IMR-90 (cell line): ENCODE measurements at regions not wholly inside any gene's neighbourhood (a gene's known extent, or its start where the extent isn't known, plus 50 kb on each side); places are given as distances from the start of the nearest gene placed in this dataset.

ENCODE experiments used
- ATAC-seq: fragments of 200-7000 bp; cut with Tn5 transposase; 2 replicates; pipeline ENCODE4 v1.9.1; 2020; ENCODE audit warnings: low read depth, mild to moderate bottlenecking, moderate library complexity
- BruUV-seq: library from RNA; stranded (reverse); fragments of 400-500 nt; replicated peaks from 2 replicates; lab custom pipeline; 2021; lab: Mats Ljungman, UMichigan
- CTCF ChIA-PET: fragments of 300-600 bp; formaldehyde crosslinking; extraction: SDS; loops from one replicate; lab custom pipeline; 2021; ENCODE audit warnings: antibody characterized with exemption; lab: Yijun Ruan, JAX
- POLR2A ChIA-PET: fragments of 300-600 bp; sonication (Branson Sonifier 250); formaldehyde crosslinking; loops from one replicate; lab custom pipeline; 2022; ENCODE audit warnings: antibody characterized with exemption; ENCODE audit not compliant: unreplicated experiment; lab: Charles Lee
- DNase-seq: peaks from one replicate; pipeline ENCODE4 v3.0.0; 2013
- H2AFZ ChIP-seq: replicated peaks from 2 replicates; pipeline ENCODE3; 2013; ENCODE audit warnings: low read length, mild to moderate bottlenecking; ENCODE audit not compliant: poor library complexity
- H2AK5ac ChIP-seq: 2 replicates; pipeline ENCODE4 v1.6.1; 2013; ENCODE audit warnings: low read depth, low read length, inconsistent platforms
- H2AK9ac ChIP-seq: replicated peaks from 2 replicates; pipeline ENCODE3; 2013; ENCODE audit warnings: mild to moderate bottlenecking, low read depth, low read length, moderate library complexity; ENCODE audit not compliant: poor library complexity
- H2BK120ac ChIP-seq: 2 replicates; pipeline ENCODE4 v1.6.1; 2013; ENCODE audit warnings: low read depth, low read length, inconsistent platforms
- H2BK15ac ChIP-seq: 3 replicates; pipeline ENCODE4 v1.6.1; 2013; ENCODE audit warnings: low read depth, low read length, inconsistent platforms
- H2BK20ac ChIP-seq: 2 replicates; pipeline ENCODE4 v1.6.1; 2013; ENCODE audit warnings: low read depth, mild to moderate bottlenecking, inconsistent platforms, low read length, moderate library complexity
- H2BK5ac ChIP-seq: 2 replicates; pipeline ENCODE4 v1.6.1; 2013; ENCODE audit warnings: mild to moderate bottlenecking, low read depth, low read length, inconsistent platforms; ENCODE audit not compliant: poor library complexity, severe bottlenecking
- H3K14ac ChIP-seq: replicated peaks from 2 replicates; pipeline ENCODE4 v1.6.1; 2013; ENCODE audit warnings: low read depth, low read length, inconsistent platforms
- H3K18ac ChIP-seq: 2 replicates; pipeline ENCODE4 v1.6.1; 2013; ENCODE audit warnings: low read depth, low read length, control low read depth
- H3K23ac ChIP-seq: 2 replicates; pipeline ENCODE4 v1.6.1; 2013; ENCODE audit warnings: low read depth, low read length, inconsistent platforms
- H3K27ac ChIP-seq: 2 replicates; pipeline ENCODE4 v1.5.1; 2013; ENCODE audit warnings: mild to moderate bottlenecking, control low read depth, low read length; ENCODE audit not compliant: insufficient read depth
- H3K27me3 ChIP-seq: 2 replicates; pipeline ENCODE4 v1.6.1; 2013; ENCODE audit warnings: low read length; ENCODE audit not compliant: control insufficient read depth, insufficient read depth
- H3K36me3 ChIP-seq: 2 replicates; pipeline ENCODE4 v1.6.1; 2013; ENCODE audit warnings: low read length, mixed read lengths; ENCODE audit not compliant: control insufficient read depth, insufficient read depth
- H3K4ac ChIP-seq: 2 replicates; pipeline ENCODE4 v1.6.1; 2013; ENCODE audit warnings: low read depth, low read length, inconsistent platforms
- H3K4me1 ChIP-seq: 2 replicates; pipeline ENCODE4 v1.6.1; 2013; ENCODE audit warnings: low read length, mixed read lengths; ENCODE audit not compliant: control insufficient read depth, insufficient read depth
- H3K4me2 ChIP-seq: 2 replicates; pipeline ENCODE4 v1.6.1; 2013; ENCODE audit warnings: low read depth, mild to moderate bottlenecking, control low read depth, low read length, moderate library complexity
- H3K4me3 ChIP-seq: 2 replicates; pipeline ENCODE4 v1.5.1; 2013; ENCODE audit warnings: low read depth, mild to moderate bottlenecking, control low read depth, low read length, moderate library complexity; ENCODE audit not compliant: insufficient read depth
- H3K56ac ChIP-seq: 2 replicates; pipeline ENCODE4 v1.6.1; 2013; ENCODE audit warnings: low read length, inconsistent platforms; ENCODE audit not compliant: insufficient read depth; ENCODE audit errors: extremely low read depth
- H3K79me1 ChIP-seq, 2 experiments: 2 replicates each; pipeline ENCODE4 v1.6.1; 2013; ENCODE audit warnings: low read length in 2 of 2, inconsistent platforms in 1 of 2, low read depth in 1 of 2
- H3K9ac ChIP-seq: 2 replicates; pipeline ENCODE4 v1.6.1; 2013; ENCODE audit warnings: low read depth, low read length, control low read depth
- H3K9me1 ChIP-seq: 2 replicates; pipeline ENCODE4 v1.6.1; 2013; ENCODE audit warnings: low read length, inconsistent platforms; ENCODE audit not compliant: insufficient read depth
- H3K9me3 ChIP-seq: 2 replicates; pipeline ENCODE4 v1.6.1; 2013; ENCODE audit warnings: low read length; ENCODE audit not compliant: control insufficient read depth, insufficient read depth
- H4K20me1 ChIP-seq: 2 replicates; pipeline ENCODE4 v1.6.1; 2013; ENCODE audit warnings: low read length, inconsistent platforms; ENCODE audit not compliant: insufficient read depth
- H4K5ac ChIP-seq: 2 replicates; pipeline ENCODE4 v1.6.1; 2013; ENCODE audit warnings: mild to moderate bottlenecking, low read depth, low read length, control low read depth
- H4K8ac ChIP-seq, 2 experiments: 2 replicates each; pipeline ENCODE4 v1.6.1; 2013; ENCODE audit warnings: low read depth in 2 of 2, low read length in 2 of 2, control low read depth in 1 of 2, inconsistent platforms in 1 of 2
- H4K91ac ChIP-seq: 2 replicates; pipeline ENCODE4 v1.6.1; 2013; ENCODE audit warnings: low read depth, low read length, inconsistent platforms; ENCODE audit not compliant: insufficient read depth
- BHLHE40 ChIP-seq: fragments of 150-350 bp; IDR thresholded peaks from 2 replicates; pipeline ENCODE4 v1.6.1; 2016; ENCODE audit warnings: mild to moderate bottlenecking, low read depth, low read length
- CHD1 ChIP-seq: IDR thresholded peaks from 2 replicates; pipeline ENCODE4 v1.6.1; 2012; ENCODE audit warnings: low read depth, low read length, improper control_type of control experiment
- ELK1 ChIP-seq: fragments of 150-350 bp; IDR thresholded peaks from 2 replicates; pipeline ENCODE4 v1.6.1; 2016; ENCODE audit warnings: low read depth, mild to moderate bottlenecking, low read length, moderate library complexity, borderline replicate concordance
- MAZ ChIP-seq: IDR thresholded peaks from 2 replicates; pipeline ENCODE4 v1.6.1; 2012; ENCODE audit warnings: low read depth, mild to moderate bottlenecking, low read length, improper control_type of control experiment, moderate library complexity, borderline replicate concordance
- MXI1 ChIP-seq: IDR thresholded peaks from 2 replicates; pipeline ENCODE4 v1.6.1; 2012; ENCODE audit warnings: low read depth, mild to moderate bottlenecking, low read length, moderate library complexity, borderline replicate concordance
- RAD21 ChIP-seq: IDR thresholded peaks from 2 replicates; pipeline ENCODE4 v1.6.1; 2012; ENCODE audit warnings: low read length, improper control_type of control experiment
- RCOR1 ChIP-seq: IDR thresholded peaks from 2 replicates; pipeline ENCODE4 v1.6.1; 2012; ENCODE audit warnings: mild to moderate bottlenecking, low read length, improper control_type of control experiment; ENCODE audit not compliant: insufficient replicate concordance
- RFX5 ChIP-seq: IDR thresholded peaks from 2 replicates; pipeline ENCODE4 v1.8.0; 2012; ENCODE audit warnings: low read depth, mild to moderate bottlenecking, low read length, moderate library complexity
- SMC3 ChIP-seq: fragments of 150-350 bp; IDR thresholded peaks from 2 replicates; pipeline ENCODE4 v1.6.1; 2016; ENCODE audit warnings: low read depth, mild to moderate bottlenecking, antibody characterized with exemption, low read length, moderate library complexity
- dilution Hi-C: fragments of 300-500 bp; cut with HindIII; formaldehyde crosslinking; loops from one replicate; pipeline ENCODE4 v1.14.3; 2018; ENCODE audit warnings: low sequenced_read_pairs; ENCODE audit not compliant: unreplicated experiment
- in situ Hi-C: fragments of 300-500 bp; cut with MboI; formaldehyde crosslinking; loops from 3 replicates; pipeline ENCODE4 v1.14.3; 2019; ENCODE audit warnings: low sequenced_read_pairs, inconsistent platforms, mixed read lengths
- intact Hi-C: fragments of 100-400 bp; cut with micrococcal nuclease; formaldehyde crosslinking; loops from 2 replicates; pipeline ENCODE4 v1.10.0; 2022
- TF ChIP-seq, protein P1 (sequence below): conservative IDR thresholded peaks from 2 replicates; pipeline ENCODE4 v1.5.1; 2012; ENCODE audit warnings: mild to moderate bottlenecking, low read depth, low read length, improper control_type of control experiment

GRCh38 chr1:105558023-105558422 lies 1498.5 kb upstream of the PRMT6 start:
- BruUV-seq: no TSS peak
- no peak overlapping the region for H2BK5ac ChIP-seq
- no peak overlapping the region for H2BK120ac ChIP-seq
- no peak overlapping the region for H3K4me3 ChIP-seq
- DNase-seq: no peak
- no peak overlapping the region for H3K27ac ChIP-seq
- H3K56ac ChIP-seq: no peak overlapping the region
- H2AFZ ChIP-seq: no peak overlapping the region
- no peak overlapping the region for H2BK15ac ChIP-seq
- H3K9me3 ChIP-seq: 0 out of 2 replicates have a peak, but pooled peaks cover 2% of the 10 kb centered on the region
- no peaks in the 10 kb centered on the region for H3K27me3 ChIP-seq
- TF ChIP-seq MAZ: no peak
- TF ChIP-seq, protein P1, sequence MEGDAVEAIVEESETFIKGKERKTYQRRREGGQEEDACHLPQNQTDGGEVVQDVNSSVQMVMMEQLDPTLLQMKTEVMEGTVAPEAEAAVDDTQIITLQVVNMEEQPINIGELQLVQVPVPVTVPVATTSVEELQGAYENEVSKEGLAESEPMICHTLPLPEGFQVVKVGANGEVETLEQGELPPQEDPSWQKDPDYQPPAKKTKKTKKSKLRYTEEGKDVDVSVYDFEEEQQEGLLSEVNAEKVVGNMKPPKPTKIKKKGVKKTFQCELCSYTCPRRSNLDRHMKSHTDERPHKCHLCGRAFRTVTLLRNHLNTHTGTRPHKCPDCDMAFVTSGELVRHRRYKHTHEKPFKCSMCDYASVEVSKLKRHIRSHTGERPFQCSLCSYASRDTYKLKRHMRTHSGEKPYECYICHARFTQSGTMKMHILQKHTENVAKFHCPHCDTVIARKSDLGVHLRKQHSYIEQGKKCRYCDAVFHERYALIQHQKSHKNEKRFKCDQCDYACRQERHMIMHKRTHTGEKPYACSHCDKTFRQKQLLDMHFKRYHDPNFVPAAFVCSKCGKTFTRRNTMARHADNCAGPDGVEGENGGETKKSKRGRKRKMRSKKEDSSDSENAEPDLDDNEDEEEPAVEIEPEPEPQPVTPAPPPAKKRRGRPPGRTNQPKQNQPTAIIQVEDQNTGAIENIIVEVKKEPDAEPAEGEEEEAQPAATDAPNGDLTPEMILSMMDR: no peak
- no peak for TF ChIP-seq SMC3
- TF ChIP-seq MXI1: no peak
- no peak for TF ChIP-seq BHLHE40
- TF ChIP-seq RAD21: no peak
- TF ChIP-seq RFX5: no peak
- TF ChIP-seq ELK1: no peak
- TF ChIP-seq RCOR1: no peak
- TF ChIP-seq CHD1: no peak
- dilution Hi-C loops (no loop called here), in situ Hi-C loops (no loop called here), intact Hi-C loops (no loop called here)
- no peak overlapping the region for H3K4ac ChIP-seq
- H4K20me1 ChIP-seq: no peaks in the 10 kb centered on the region
- no peak overlapping the region for H3K14ac ChIP-seq
- no peak overlapping the region for H3K23ac ChIP-seq
- no peaks in the 10 kb centered on the region for H3K79me1 ChIP-seq
- H4K5ac ChIP-seq: no peak overlapping the region
- no peak overlapping the region for H3K9ac ChIP-seq
- H4K91ac ChIP-seq: no peak overlapping the region
- no peak overlapping the region for H3K18ac ChIP-seq
- H3K4me2 ChIP-seq: no peak overlapping the region
- no peaks in the 10 kb centered on the region for H3K4me1 ChIP-seq
- no peak overlapping the region for H2AK5ac ChIP-seq
- H4K8ac ChIP-seq: no peak overlapping the region
- no peaks in the 10 kb centered on the region for H3K36me3 ChIP-seq
- no peak overlapping the region for H2BK20ac ChIP-seq
- H2AK9ac ChIP-seq: no peak overlapping the region
- no peak for ATAC-seq
- CTCF ChIA-PET: no interaction called here
- no peaks in the 10 kb centered on the region for H3K9me1 ChIP-seq
- POLR2A ChIA-PET: no interaction called here
